HEK293 (cell line): ENCODE measurements at regions not wholly inside any gene's neighbourhood (a gene's known extent, or its start where the extent isn't known, plus 50 kb on each side); places are given as distances from the start of the nearest gene placed in this dataset.
A peak's percentile ranks its signal among the peaks of the same experiment; 100 is the strongest.

Experiments
- BCL11A ChIP-seq: fragments of 450-650 bp; formaldehyde crosslinking; IDR thresholded peaks from 2 replicates; pipeline ENCODE4 v1.5.1; 2016; ENCODE audit warnings: low read depth, missing biosample characterization, missing genetic modification characterization
- GLIS2 ChIP-seq: fragments of 450-650 bp; formaldehyde crosslinking; IDR thresholded peaks from 2 replicates; pipeline ENCODE4 v1.5.1; 2016; ENCODE audit warnings: missing biosample characterization, missing genetic modification characterization
- INSM2 ChIP-seq: fragments of 450-650 bp; formaldehyde crosslinking; IDR thresholded peaks from 2 replicates; pipeline ENCODE4 v1.5.1; 2016; ENCODE audit warnings: missing biosample characterization, missing genetic modification characterization
- PRDM6 ChIP-seq: fragments of 450-650 bp; formaldehyde crosslinking; IDR thresholded peaks from 2 replicates; pipeline ENCODE4 v1.5.1; 2017; ENCODE audit warnings: missing biosample characterization, missing genetic modification characterization
- SCRT1 ChIP-seq: fragments of 450-650 bp; formaldehyde crosslinking; IDR thresholded peaks from 2 replicates; pipeline ENCODE4 v1.5.1; 2016; ENCODE audit warnings: missing biosample characterization, missing genetic modification characterization, borderline replicate concordance
- ZBTB17 ChIP-seq: fragments of 450-650 bp; formaldehyde crosslinking; IDR thresholded peaks from 2 replicates; pipeline ENCODE4 v1.5.1; 2016; ENCODE audit warnings: missing biosample characterization, missing genetic modification characterization
- ZBTB44 ChIP-seq: fragments of 450-650 bp; IDR thresholded peaks from 2 replicates; pipeline ENCODE4 v1.5.1; 2018; ENCODE audit warnings: missing biosample characterization, mild to moderate bottlenecking, missing genetic modification characterization
- ZBTB7A ChIP-seq: fragments of 450-650 bp; formaldehyde crosslinking; IDR thresholded peaks from 2 replicates; pipeline ENCODE4 v1.5.1; 2016; ENCODE audit warnings: low read depth, missing biosample characterization, missing genetic modification characterization
- ZFP41 ChIP-seq: fragments of 450-650 bp; formaldehyde crosslinking; IDR thresholded peaks from 2 replicates; pipeline ENCODE4 v1.5.1; 2016; ENCODE audit warnings: missing biosample characterization, missing genetic modification characterization, borderline replicate concordance
- ZFP69B ChIP-seq: fragments of 450-650 bp; formaldehyde crosslinking; IDR thresholded peaks from 2 replicates; pipeline ENCODE4 v1.5.1; 2016; ENCODE audit warnings: missing biosample characterization, missing genetic modification characterization
- ZNF132 ChIP-seq: fragments of 450-650 bp; formaldehyde crosslinking; IDR thresholded peaks from 2 replicates; pipeline ENCODE4 v1.5.1; 2017; ENCODE audit warnings: missing biosample characterization, missing genetic modification characterization, borderline replicate concordance
- ZNF148 ChIP-seq: fragments of 450-650 bp; formaldehyde crosslinking; IDR thresholded peaks from 2 replicates; pipeline ENCODE4 v1.5.0; 2017; ENCODE audit warnings: missing biosample characterization, missing genetic modification characterization, borderline replicate concordance
- ZNF184 ChIP-seq: fragments of 450-650 bp; IDR thresholded peaks from 2 replicates; pipeline ENCODE4 v1.5.1; 2018; ENCODE audit warnings: missing biosample characterization, mild to moderate bottlenecking, missing genetic modification characterization
- ZNF2 ChIP-seq: fragments of 450-650 bp; formaldehyde crosslinking; IDR thresholded peaks from 2 replicates; pipeline ENCODE4 v1.5.1; 2016; ENCODE audit warnings: missing biosample characterization, missing genetic modification characterization
- ZNF302 ChIP-seq: fragments of 450-650 bp; formaldehyde crosslinking; IDR thresholded peaks from 2 replicates; pipeline ENCODE4 v1.5.1; 2016; ENCODE audit warnings: missing biosample characterization, missing genetic modification characterization, low read depth
- ZNF311 ChIP-seq: fragments of 450-650 bp; formaldehyde crosslinking; IDR thresholded peaks from 2 replicates; pipeline ENCODE4 v1.5.1; 2017; ENCODE audit warnings: missing biosample characterization, missing genetic modification characterization, borderline replicate concordance
- ZNF324 ChIP-seq: fragments of 450-650 bp; formaldehyde crosslinking; IDR thresholded peaks from 2 replicates; pipeline ENCODE4 v1.5.1; 2016; ENCODE audit warnings: missing biosample characterization, missing genetic modification characterization
- ZNF354C ChIP-seq: fragments of 450-650 bp; formaldehyde crosslinking; IDR thresholded peaks from 2 replicates; pipeline ENCODE4 v1.5.1; 2016; ENCODE audit warnings: missing biosample characterization, missing genetic modification characterization, low read depth, borderline replicate concordance
- ZNF394 ChIP-seq: fragments of 450-650 bp; formaldehyde crosslinking; IDR thresholded peaks from 2 replicates; pipeline ENCODE4 v1.5.1; 2016; ENCODE audit warnings: missing biosample characterization, missing genetic modification characterization, mild to moderate bottlenecking, moderate library complexity, borderline replicate concordance
- ZNF473 ChIP-seq: fragments of 450-650 bp; formaldehyde crosslinking; IDR thresholded peaks from 2 replicates; pipeline ENCODE4 v1.5.1; 2017; ENCODE audit warnings: missing biosample characterization, missing genetic modification characterization
- ZNF549 ChIP-seq: fragments of 450-650 bp; IDR thresholded peaks from 2 replicates; pipeline ENCODE4 v1.5.1; 2018; ENCODE audit warnings: missing biosample characterization, missing genetic modification characterization, mild to moderate bottlenecking, inconsistent platforms, moderate library complexity
- ZNF664 ChIP-seq: fragments of 450-650 bp; formaldehyde crosslinking; IDR thresholded peaks from 2 replicates; pipeline ENCODE4 v1.5.1; 2016; ENCODE audit warnings: missing biosample characterization, missing genetic modification characterization
- ZNF692 ChIP-seq: fragments of 450-650 bp; formaldehyde crosslinking; IDR thresholded peaks from 2 replicates; pipeline ENCODE4 v1.5.1; 2016; ENCODE audit warnings: missing biosample characterization, missing genetic modification characterization
- ZNF785 ChIP-seq: fragments of 450-650 bp; formaldehyde crosslinking; IDR thresholded peaks from 2 replicates; pipeline ENCODE4 v1.5.1; 2016; ENCODE audit warnings: missing biosample characterization, missing genetic modification characterization
- ZSCAN16 ChIP-seq: fragments of 450-650 bp; formaldehyde crosslinking; IDR thresholded peaks from 2 replicates; pipeline ENCODE4 v1.5.1; 2016; ENCODE audit warnings: missing biosample characterization, missing genetic modification characterization
- ZSCAN4 ChIP-seq: fragments of 450-650 bp; formaldehyde crosslinking; IDR thresholded peaks from 2 replicates; pipeline ENCODE4 v1.5.1; 2017; ENCODE audit warnings: missing biosample characterization, missing genetic modification characterization
- ZSCAN5A ChIP-seq: fragments of 450-650 bp; formaldehyde crosslinking; IDR thresholded peaks from 2 replicates; pipeline ENCODE4 v1.5.1; 2016; ENCODE audit warnings: missing biosample characterization, missing genetic modification characterization

- TF ChIP-seq ZNF354C (tag by site-specific recombination): no peak
- no peak for TF ChIP-seq SCRT1 (tag by site-specific recombination)
- no peak for TF ChIP-seq ZSCAN16 (tag by site-specific recombination)
- TF ChIP-seq ZNF302: no peak
- TF ChIP-seq ZSCAN5A: no peak
- TF ChIP-seq ZNF692 (tag by site-specific recombination): 0 out of 2 replicates have a peak, but pooled peaks have one; percentile 17
- TF ChIP-seq ZNF549 (tag by site-specific recombination): no peak
- no peak for TF ChIP-seq ZNF664 (tag by site-specific recombination)
- TF ChIP-seq ZNF473 (tag by site-specific recombination): no peak
- 0 out of 2 replicates have a peak, but pooled peaks have one; percentile 16 for TF ChIP-seq ZFP69B (tag by site-specific recombination)
- TF ChIP-seq ZNF311 (tag by site-specific recombination): no peak
- 0 out of 2 replicates have a peak, but pooled peaks have one; percentile 55 for TF ChIP-seq ZNF324 (tag by site-specific recombination)
- peak; percentile 52 for TF ChIP-seq ZBTB17 (tag by site-specific recombination)
- TF ChIP-seq ZNF785: no peak
- TF ChIP-seq GLIS2: no peak
- TF ChIP-seq ZNF2 (tag by site-specific recombination): no peak
- TF ChIP-seq ZSCAN4 (tag by site-specific recombination): no peak
- peak; percentile 45; the same call in 1 of the 2 replicates for TF ChIP-seq ZBTB44 (tag by site-specific recombination)
- peak; percentile 70 for TF ChIP-seq INSM2 (tag by site-specific recombination)
- no peak for TF ChIP-seq ZNF132 (tag by site-specific recombination)
- no peak for TF ChIP-seq ZNF394 (tag by site-specific recombination)
- TF ChIP-seq PRDM6: peak; percentile 96
- TF ChIP-seq BCL11A (tag by site-specific recombination): peak; percentile 81
- no peak for TF ChIP-seq ZBTB7A (tag by site-specific recombination)
- no peak for TF ChIP-seq ZNF148
- 0 out of 2 replicates have a peak, but pooled peaks have one; percentile 11 for TF ChIP-seq ZNF184 (tag by site-specific recombination)
- TF ChIP-seq ZFP41: no peak
These were observed 287.3 kb upstream of the FOXF1 start (continued) for GRCh38 chr16:86222965-86223551.
